Spleen (tissue), 11 donors: ENCODE measurements at regions not wholly inside any gene's neighbourhood (a gene's known extent, or its start where the extent isn't known, plus 50 kb on each side); places are given as distances from the start of the nearest gene placed in this dataset.
"Not testable (repeated sequence)": the region's sequence is repeated elsewhere in the genome, so short reads cannot be mapped to it uniquely, and the experiment has no call there.

Experiments
- DNase-seq: peaks from one replicate; pipeline ENCODE4 v3.0.0-alpha.2; 2020
- H3K27ac ChIP-seq, 8 donors: fragments of 200-600 bp; sonication (generic) in 7 of 8; 1 replicate in 4 of 8; 2 replicates in 4 of 8; pipeline versions ENCODE4 v1.5.0 to v1.8.0; 2016 to 2021; ENCODE audit warnings: inconsistent platforms in 4 of 8, mild to moderate bottlenecking in 4 of 8, moderate library complexity in 1 of 8
- H3K27me3 ChIP-seq, 7 donors: fragments of 200-600 bp; sonication (generic) in 6 of 7; replicated peaks in 1 of 7; 1 replicate in 4 of 7; 2 replicates in 3 of 7; pipeline versions ENCODE4 v1.5.0 to v1.8.0; 2016 to 2021; ENCODE audit warnings: inconsistent platforms in 3 of 7, mild to moderate bottlenecking in 1 of 7
- H3K36me3 ChIP-seq, 6 donors: fragments of 200-600 bp; sonication (generic) in 5 of 6; 1 replicate in 4 of 6; 2 replicates in 2 of 6; pipeline versions ENCODE4 v1.5.0 to v1.8.0; 2016 to 2021; ENCODE audit warnings: inconsistent platforms in 2 of 6
- H3K4me1 ChIP-seq, 6 donors: fragments of 200-600 bp; sonication (generic) in 5 of 6; 1 replicate in 3 of 6; 2 replicates in 3 of 6; pipeline versions ENCODE4 v1.5.0 to v1.8.0; 2016 to 2021; ENCODE audit warnings: inconsistent platforms in 3 of 6
- H3K4me3 ChIP-seq, 8 donors: fragments of 200-600 bp; sonication (generic) in 7 of 8; 1 replicate in 4 of 8; 2 replicates in 4 of 8; pipeline versions ENCODE4 v1.5.0 to v1.8.0; 2016 to 2021; ENCODE audit warnings: inconsistent platforms in 4 of 8, mild to moderate bottlenecking in 4 of 8, moderate library complexity in 2 of 8
- H3K9me3 ChIP-seq, 8 donors: fragments of 200-600 bp; sonication (generic) in 7 of 8; 1 replicate in 4 of 8; 2 replicates in 4 of 8; pipeline versions ENCODE4 v1.5.0 to v1.8.0; 2016 to 2021; ENCODE audit warnings: inconsistent platforms in 4 of 8
- CTCF ChIP-seq, 11 experiments: fragments of 200-600 bp in 7 of 11; fragments of 450-650 bp in 4 of 11; sonication (generic) in 4 of 11; IDR thresholded peaks in 8 of 11; conservative IDR thresholded peaks in 3 of 11; 1 replicate in 7 of 11; 2 replicates in 4 of 11; pipeline versions ENCODE4 v1.4.0 to v1.8.0; 2016 to 2021; ENCODE audit warnings: antibody characterized with exemption in 11 of 11, inconsistent platforms in 4 of 11, mild to moderate bottlenecking in 1 of 11
- POLR2A ChIP-seq, 3 donors: fragments of 450-650 bp; IDR thresholded peaks; one replicate each; pipeline ENCODE4 v1.5.1; 2017; ENCODE audit warnings: antibody characterized with exemption in 3 of 3, mild to moderate bottlenecking in 1 of 3
- POLR2AphosphoS5 ChIP-seq, 3 donors: sonication (generic); formaldehyde crosslinking; IDR thresholded peaks; one replicate each; pipeline ENCODE4 v1.5.1; 2017; ENCODE audit warnings: antibody characterized with exemption in 3 of 3
- WGBS, 5 donors: extraction: QIAGEN DNeasy Blood & Tissue Kit in 3 of 5; methylation state at CpG; one replicate each; pipeline versions ENCODE4 v1.1.5 to v1.1.7; 2013 to 2018; 5-methylcytosine and 5-hydroxymethylcytosine counted together
- intact Hi-C: fragments of 100-400 bp; cut with DNase I; formaldehyde crosslinking; loops from one replicate; pipeline ENCODE4 v1.15.0; 2023; ENCODE audit warnings: low total_unique reads
- donor health status: healthy with polysubstance abuse.
- donor health status: DM: no; HTN: no; CAD: no; lungs with moderate emphysema.
- donor health status: DM: no; HTN: no; CAD: no.
- donor health status: Bipolar disorder and iron deficiency.
- donor health status: healthy.
- donor health status: DM: no; HTN: no; CAD: no.
- donor health status: DM: yes; HTN: yes; CAD: no.

DNA sequence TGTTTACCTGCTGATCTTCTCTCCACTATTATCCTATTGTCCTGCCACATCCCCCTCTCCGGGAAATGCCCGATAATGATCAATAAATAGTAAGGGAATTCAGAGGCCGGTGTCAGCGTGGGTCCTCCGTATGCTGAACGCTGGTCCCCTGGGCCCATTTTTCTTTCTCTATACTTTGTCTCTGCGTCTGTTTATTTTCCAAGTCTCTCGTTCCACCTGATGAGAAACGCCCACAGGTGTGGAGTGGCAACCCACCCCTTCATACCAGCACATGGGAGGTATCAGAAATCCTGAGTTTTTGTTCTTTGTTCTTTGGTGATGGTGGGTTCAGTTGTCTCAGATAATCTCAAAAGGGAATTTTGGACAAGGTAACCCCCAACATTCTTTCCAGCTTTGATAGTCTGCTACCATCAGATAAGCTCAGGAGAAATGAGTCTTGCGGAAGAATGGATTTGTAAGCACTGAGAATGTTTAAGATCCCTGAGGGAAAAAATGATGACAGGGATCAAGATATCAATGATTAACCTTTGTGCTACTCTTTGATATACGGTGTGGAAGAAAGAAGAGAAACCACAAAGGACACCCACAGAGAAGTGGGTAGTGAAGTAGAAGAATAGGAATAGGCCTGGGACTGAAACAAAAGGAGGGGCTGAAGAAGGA, 117.9 kb downstream of the CEP44 start:
- no peaks in the 10 kb centered on the region for H3K4me1 ChIP-seq
- no peak overlapping the region for H3K4me3 ChIP-seq
- 83 to 88% (median 83%) methylated on average over 11 of the region's 11 CpGs for WGBS, 5 donors
- no peaks in the 10 kb centered on the region for H3K27me3 ChIP-seq
- no peaks in the 10 kb centered on the region for H3K36me3 ChIP-seq
- no peak for DNase-seq
- H3K9me3 ChIP-seq = no peaks in the 10 kb centered on the region
- H3K27ac ChIP-seq = no peak overlapping the region
- TF ChIP-seq POLR2A (IDR thresholded peaks at IDR 0.05) (no peak), POLR2AphosphoS5 (IDR thresholded peaks at IDR 0.05) (no peak), CTCF (IDR thresholded peaks at IDR 0.05 in 8 of 11, conservative IDR thresholded peaks at IDR 0.05 in 3 of 11) (no peak)
- intact Hi-C loops = no loop called here

- H3K4me3 ChIP-seq, H3K27me3 ChIP-seq, H3K9me3 ChIP-seq, intact Hi-C loops, H3K36me3 ChIP-seq, H3K27ac ChIP-seq, DNase-seq, H3K4me1 ChIP-seq: not testable (repeated sequence)
- 67 to 89% (median 80%) methylated on average over 7 to 8 of the region's 8 CpGs for WGBS, 5 donors
Measured at GRCh38 chr4:174400603-174401302, 117.0 kb downstream of the CEP44 start.

DNA sequence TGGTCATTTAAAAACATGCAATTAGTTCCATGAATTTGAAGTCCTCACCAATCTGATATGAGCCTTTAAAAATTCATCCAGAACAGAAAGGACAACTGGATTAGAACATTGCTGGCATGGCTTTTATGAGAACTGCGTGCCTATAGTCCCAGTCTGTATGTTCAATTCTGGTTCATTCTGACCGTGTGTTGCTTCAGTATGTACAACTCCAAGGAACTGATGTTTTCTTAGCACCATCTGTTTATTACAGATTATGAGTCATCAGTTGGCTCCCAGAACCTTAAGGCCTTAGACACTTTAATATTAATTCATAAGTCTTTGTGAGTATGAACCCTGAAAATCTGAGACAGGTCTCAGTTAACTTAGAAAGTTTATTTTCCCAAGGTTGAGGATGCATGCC, 115.0 kb downstream of the CEP44 start:
- Histone ChIP-seq H3K27ac (no peak overlapping the region), H3K36me3 (no peaks in the 10 kb centered on the region), H3K27me3 (no peaks in the 10 kb centered on the region), H3K4me1 (no peaks in the 10 kb centered on the region), H3K4me3 (no peak overlapping the region), H3K9me3 (no peaks in the 10 kb centered on the region)
- DNase-seq = no peak
- 69 to 94% (median 71%) methylated on average over 2 of the region's 2 CpGs for WGBS, 5 donors
- TF ChIP-seq CTCF (IDR thresholded peaks at IDR 0.05 in 8 of 11, conservative IDR thresholded peaks at IDR 0.05 in 3 of 11) = no peak
- no peak for TF ChIP-seq POLR2AphosphoS5 (IDR thresholded peaks at IDR 0.05)
- no peak for TF ChIP-seq POLR2A (IDR thresholded peaks at IDR 0.05)
- intact Hi-C loops = no loop called here

- Histone ChIP-seq H3K4me3 (no peak overlapping the region), H3K9me3 (no peaks in the 10 kb centered on the region), H3K36me3 (no peaks in the 10 kb centered on the region), H3K27me3 (no peaks in the 10 kb centered on the region), H3K27ac (no peak overlapping the region), H3K4me1 (no peaks in the 10 kb centered on the region)
- 61 to 85% (median 65%) methylated on average over 3 of the region's 3 CpGs for WGBS, 5 donors
- no peak for TF ChIP-seq POLR2A (IDR thresholded peaks at IDR 0.05)
- TF ChIP-seq CTCF (IDR thresholded peaks at IDR 0.05 in 8 of 11, conservative IDR thresholded peaks at IDR 0.05 in 3 of 11) = no peak
- no peak for DNase-seq
- intact Hi-C loops = no loop called here
Measured at GRCh38 chr4:174397366-174398155, 113.8 kb downstream of the CEP44 start.
